ENCODE measurements at regions not wholly inside any gene's neighbourhood (a gene's known extent, or its start where the extent isn't known, plus 50 kb on each side); places are given as distances from the start of the nearest gene placed in this dataset.

DNA sequence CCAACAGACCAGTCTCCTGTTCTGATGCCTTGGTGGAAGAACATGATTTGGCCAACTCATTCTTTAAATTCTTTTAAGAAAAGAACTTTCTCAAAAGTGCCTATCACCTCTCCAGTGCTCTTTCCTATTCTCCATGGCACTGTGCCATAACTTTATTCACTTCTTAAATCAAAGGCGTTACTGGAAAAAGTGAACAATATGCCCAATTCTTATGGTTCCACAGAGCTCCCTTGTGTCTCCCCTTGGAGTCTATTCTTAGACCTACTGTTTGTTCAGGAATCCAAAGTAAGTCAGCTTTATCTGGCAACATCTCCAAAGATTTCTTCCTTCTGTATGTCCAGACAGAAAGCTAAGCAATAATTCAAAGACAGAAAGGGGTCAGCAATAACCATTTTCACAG lies 111.9 kb upstream of the MAGI3 start:
- no peak overlapping the region for H3K4me2 ChIP-seq (ENCODE audit: control insufficient read depth, extremely low read depth, insufficient read depth, low read depth, low read length)
- H3K4me3 ChIP-seq (ENCODE audit: control insufficient read depth in 2 of 3, extremely low read depth in 1 of 3, insufficient read depth in 2 of 3, low read depth in 1 of 3, low read length in 3 of 3) = no peak overlapping the region
- FAIRE-seq = no peak
- dilution Hi-C loops (cut with MboI; ENCODE audit: extremely low pct_ligation_motif_present, low sequenced_read_pairs) = no loop called here
- no peaks in the 10 kb centered on the region for H4K20me1 ChIP-seq (ENCODE audit: control insufficient read depth, extremely low read depth, insufficient read depth, low read length)
- H3K9me3 ChIP-seq (ENCODE audit: control insufficient read depth, low read depth, low read length) = no peaks in the 10 kb centered on the region
- H3K9ac ChIP-seq (ENCODE audit: control insufficient read depth, extremely low read depth, insufficient read depth, low read length) = no peak overlapping the region
- H3K36me3 ChIP-seq (ENCODE audit: control insufficient read depth in 2 of 2, extremely low read depth in 1 of 2, insufficient read depth in 2 of 2, low read length in 2 of 2) = no peaks in the 10 kb centered on the region
- DNase-seq (ENCODE audit: low read depth, low spot score) = no peak
- H3K79me2 ChIP-seq (ENCODE audit: control insufficient read depth, insufficient read depth, low read length) = no peaks in the 10 kb centered on the region
- no peak overlapping the region for H2AFZ ChIP-seq (ENCODE audit: control insufficient read depth, low read length)
- H3K27ac ChIP-seq (ENCODE audit: control insufficient read depth, insufficient read depth, low read length) = no peak overlapping the region
- no peaks in the 10 kb centered on the region for H3K9me1 ChIP-seq (ENCODE audit: control insufficient read depth, extremely low read depth, insufficient read depth, low read length)
- no peaks in the 10 kb centered on the region for H3K4me1 ChIP-seq (ENCODE audit: control insufficient read depth, extremely low read depth, insufficient read depth, low read length)
- TF ChIP-seq, protein P1, sequence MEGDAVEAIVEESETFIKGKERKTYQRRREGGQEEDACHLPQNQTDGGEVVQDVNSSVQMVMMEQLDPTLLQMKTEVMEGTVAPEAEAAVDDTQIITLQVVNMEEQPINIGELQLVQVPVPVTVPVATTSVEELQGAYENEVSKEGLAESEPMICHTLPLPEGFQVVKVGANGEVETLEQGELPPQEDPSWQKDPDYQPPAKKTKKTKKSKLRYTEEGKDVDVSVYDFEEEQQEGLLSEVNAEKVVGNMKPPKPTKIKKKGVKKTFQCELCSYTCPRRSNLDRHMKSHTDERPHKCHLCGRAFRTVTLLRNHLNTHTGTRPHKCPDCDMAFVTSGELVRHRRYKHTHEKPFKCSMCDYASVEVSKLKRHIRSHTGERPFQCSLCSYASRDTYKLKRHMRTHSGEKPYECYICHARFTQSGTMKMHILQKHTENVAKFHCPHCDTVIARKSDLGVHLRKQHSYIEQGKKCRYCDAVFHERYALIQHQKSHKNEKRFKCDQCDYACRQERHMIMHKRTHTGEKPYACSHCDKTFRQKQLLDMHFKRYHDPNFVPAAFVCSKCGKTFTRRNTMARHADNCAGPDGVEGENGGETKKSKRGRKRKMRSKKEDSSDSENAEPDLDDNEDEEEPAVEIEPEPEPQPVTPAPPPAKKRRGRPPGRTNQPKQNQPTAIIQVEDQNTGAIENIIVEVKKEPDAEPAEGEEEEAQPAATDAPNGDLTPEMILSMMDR (optimal IDR thresholded peaks at IDR 0.05 in 1 of 3, IDR thresholded peaks at IDR 0.05 in 1 of 3, conservative IDR thresholded peaks at IDR 0.05 in 1 of 3; ENCODE audit: extremely low read depth in 1 of 3, insufficient read depth in 2 of 3, low read length in 3 of 3) = no peak
- no peak for TF ChIP-seq EZH2 (IDR thresholded peaks at IDR 0.05; ENCODE audit: low read length)
- H3K27me3 ChIP-seq (ENCODE audit: control insufficient read depth, extremely low read depth, insufficient read depth, low read length) = peaks cover 8% of the 10 kb centered on the region

DNA sequence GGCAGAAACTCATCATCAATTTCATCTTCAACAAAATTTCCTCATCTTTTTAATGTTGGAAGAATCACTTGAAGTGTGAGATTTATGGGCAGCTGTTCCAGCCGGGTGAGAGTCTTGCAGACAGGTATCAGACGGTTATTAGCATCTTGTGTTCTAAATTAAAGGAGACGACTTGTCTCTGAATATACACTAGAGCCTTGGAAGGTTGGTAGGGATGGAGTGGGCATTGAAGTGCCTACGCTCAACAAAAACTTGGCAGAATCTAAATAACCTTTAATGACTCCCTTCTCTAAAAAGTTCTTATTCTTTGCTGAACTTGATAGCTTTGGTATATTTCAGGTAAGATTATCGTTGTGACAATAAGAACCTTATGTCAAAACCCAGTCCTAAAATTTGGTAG lies 111.5 kb upstream of the MAGI3 start:
- peaks cover 8% of the 10 kb centered on the region for H3K27me3 ChIP-seq (ENCODE audit: control insufficient read depth, extremely low read depth, insufficient read depth, low read length)
- dilution Hi-C loops (cut with MboI; ENCODE audit: extremely low pct_ligation_motif_present, low sequenced_read_pairs) = no loop called here
- no peak overlapping the region for H3K4me2 ChIP-seq (ENCODE audit: control insufficient read depth, extremely low read depth, insufficient read depth, low read depth, low read length)
- no peak overlapping the region for H3K27ac ChIP-seq (ENCODE audit: control insufficient read depth, insufficient read depth, low read length)
- TF ChIP-seq, protein P1 (optimal IDR thresholded peaks at IDR 0.05 in 1 of 3, IDR thresholded peaks at IDR 0.05 in 1 of 3, conservative IDR thresholded peaks at IDR 0.05 in 1 of 3; ENCODE audit: extremely low read depth in 1 of 3, insufficient read depth in 2 of 3, low read length in 3 of 3) = no peak
- no peaks in the 10 kb centered on the region for H3K4me1 ChIP-seq (ENCODE audit: control insufficient read depth, extremely low read depth, insufficient read depth, low read length)
- no peak overlapping the region for H2AFZ ChIP-seq (ENCODE audit: control insufficient read depth, low read length)
- H3K79me2 ChIP-seq (ENCODE audit: control insufficient read depth, insufficient read depth, low read length) = no peaks in the 10 kb centered on the region
- no peaks in the 10 kb centered on the region for H3K36me3 ChIP-seq (ENCODE audit: control insufficient read depth in 2 of 2, extremely low read depth in 1 of 2, insufficient read depth in 2 of 2, low read length in 2 of 2)
- H3K9me3 ChIP-seq (ENCODE audit: control insufficient read depth, low read depth, low read length) = no peaks in the 10 kb centered on the region
- H3K9me1 ChIP-seq (ENCODE audit: control insufficient read depth, extremely low read depth, insufficient read depth, low read length) = no peaks in the 10 kb centered on the region
- no peak overlapping the region for H3K4me3 ChIP-seq (ENCODE audit: control insufficient read depth in 2 of 3, extremely low read depth in 1 of 3, insufficient read depth in 2 of 3, low read depth in 1 of 3, low read length in 3 of 3)
- FAIRE-seq = no peak
- no peaks in the 10 kb centered on the region for H4K20me1 ChIP-seq (ENCODE audit: control insufficient read depth, extremely low read depth, insufficient read depth, low read length)
- DNase-seq (ENCODE audit: low read depth, low spot score) = no peak
- H3K9ac ChIP-seq (ENCODE audit: control insufficient read depth, extremely low read depth, insufficient read depth, low read length) = no peak overlapping the region

Measured in keratinocyte (primary cell).